HG02870 (cell line): ENCODE measurements at regions not wholly inside any gene's neighbourhood (a gene's known extent, or its start where the extent isn't known, plus 50 kb on each side); places are given as distances from the start of the nearest gene placed in this dataset.
"Not testable (repeated sequence)": the region's sequence is repeated elsewhere in the genome, so short reads cannot be mapped to it uniquely, and the experiment has no call there.

Source experiments
- ATAC-seq: cut with Tn5 transposase; IDR thresholded peaks from one replicate; pipeline ENCODE4 v1.9.1; 2021; ENCODE audit warnings: mild to moderate bottlenecking, moderate library complexity; ENCODE audit not compliant: unreplicated experiment

DNA sequence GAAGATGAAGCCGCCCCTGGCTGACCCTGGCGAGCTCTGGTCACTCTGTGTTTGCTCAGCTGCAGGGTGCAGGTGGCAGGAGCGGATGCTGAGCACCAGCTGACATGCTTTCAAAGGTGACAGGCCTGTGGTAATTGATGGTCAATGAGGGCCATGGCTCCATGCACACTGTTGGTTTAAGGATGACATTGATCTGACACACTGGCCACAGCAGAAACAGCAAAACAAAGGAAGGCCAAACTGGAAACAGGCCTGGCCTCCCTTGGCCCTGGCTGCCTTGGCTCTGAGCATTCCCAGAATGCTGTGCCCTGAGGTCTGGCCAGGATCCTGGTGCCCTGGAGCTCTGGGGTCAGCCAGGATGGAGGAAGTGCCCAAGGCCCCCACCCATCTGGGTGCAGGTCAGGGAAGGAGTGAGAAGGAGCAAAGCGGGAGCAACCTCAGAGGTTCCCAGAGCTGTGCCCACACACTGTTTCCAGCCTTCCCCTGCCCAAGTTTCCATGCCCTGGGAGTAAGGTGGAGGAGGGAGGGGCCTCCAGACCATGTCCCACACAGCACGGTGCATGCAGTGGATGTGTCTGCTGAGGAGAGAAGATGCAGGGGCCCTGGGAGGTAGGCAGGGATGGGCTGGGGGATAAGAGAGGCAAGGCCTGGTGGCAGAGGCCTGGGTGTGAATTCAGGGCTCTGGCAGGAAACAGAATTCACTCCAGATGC, 302.2 kb downstream of the RPS24 start:
- no peak for ATAC-seq

DNA sequence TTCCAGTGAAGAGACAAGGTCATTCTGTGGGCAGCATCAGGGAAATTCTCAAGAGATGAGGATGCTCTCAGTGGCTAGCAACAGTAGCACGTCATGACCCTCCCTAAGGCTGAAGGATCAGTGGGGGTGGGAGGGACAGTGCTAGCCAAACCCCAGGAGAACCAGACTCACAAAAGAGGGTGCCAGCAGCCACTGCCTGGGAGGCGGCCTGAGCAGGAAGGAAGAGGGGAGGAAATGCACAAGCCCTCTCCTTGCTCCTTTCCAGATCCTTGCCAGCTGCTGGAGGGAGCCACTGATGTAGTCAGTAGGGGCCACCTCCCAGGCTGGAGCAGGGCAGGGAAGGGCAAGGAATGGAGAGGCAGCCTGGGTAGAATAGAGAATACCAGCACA, 302.7 kb downstream of the RPS24 start:
- ATAC-seq: no peak

DNA sequence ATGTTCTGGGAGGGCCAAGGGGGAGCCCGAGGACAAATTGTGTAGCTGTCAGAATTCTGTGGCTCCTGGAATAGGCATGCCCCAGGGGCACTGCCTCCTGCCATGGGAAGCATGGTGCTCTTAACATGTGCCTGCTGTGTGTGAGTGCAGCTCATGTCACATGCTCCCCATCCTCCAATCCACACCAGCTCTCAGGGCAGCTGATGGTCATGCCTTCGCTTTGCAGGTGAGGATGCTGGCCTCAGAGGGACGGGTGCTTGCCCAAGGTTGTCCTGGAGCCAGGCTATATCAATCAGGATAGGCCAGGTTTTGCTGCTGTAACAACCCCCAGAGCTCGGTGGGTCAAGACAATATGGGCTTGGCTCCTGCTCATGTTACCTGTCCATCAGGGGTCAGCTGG, 303.4 kb downstream of the RPS24 start:
- no peak for ATAC-seq

DNA sequence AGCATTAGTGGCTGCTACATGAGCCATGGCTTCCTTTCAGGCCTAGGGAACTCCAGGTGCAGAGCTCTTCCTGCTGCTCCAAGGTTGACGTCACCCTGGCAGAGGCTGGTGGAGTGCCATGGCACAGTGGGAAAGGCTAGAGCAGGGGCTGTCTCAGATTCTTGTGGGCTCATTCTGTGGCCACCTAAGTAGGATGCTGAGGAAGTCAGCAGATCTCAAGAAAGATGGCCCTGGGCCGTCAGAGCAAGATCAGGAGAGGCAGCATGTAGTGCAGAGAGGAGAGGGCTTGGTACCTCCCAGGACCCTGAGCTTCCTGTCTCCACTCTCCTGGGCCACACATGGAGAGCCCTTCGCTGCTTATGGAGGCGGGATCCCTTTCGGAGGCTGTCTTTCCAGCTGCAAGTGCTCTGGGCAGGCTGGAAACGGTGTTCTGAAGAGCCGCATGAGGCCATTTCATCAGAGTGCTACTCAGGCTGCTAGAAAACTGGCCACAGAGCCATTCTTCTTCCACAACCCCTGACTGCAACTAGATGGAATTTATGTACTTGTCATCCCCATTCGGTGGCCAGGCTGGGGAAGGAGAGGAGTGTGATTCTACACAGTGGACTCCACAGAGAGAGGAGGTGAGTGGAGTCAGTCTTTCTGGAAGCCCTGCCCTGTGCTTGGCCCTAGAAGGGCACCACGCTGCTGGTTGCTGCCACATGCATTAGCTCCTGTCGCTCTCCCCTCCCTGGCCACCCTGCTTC, 304.2 kb downstream of the RPS24 start:
- no peak for ATAC-seq

DNA sequence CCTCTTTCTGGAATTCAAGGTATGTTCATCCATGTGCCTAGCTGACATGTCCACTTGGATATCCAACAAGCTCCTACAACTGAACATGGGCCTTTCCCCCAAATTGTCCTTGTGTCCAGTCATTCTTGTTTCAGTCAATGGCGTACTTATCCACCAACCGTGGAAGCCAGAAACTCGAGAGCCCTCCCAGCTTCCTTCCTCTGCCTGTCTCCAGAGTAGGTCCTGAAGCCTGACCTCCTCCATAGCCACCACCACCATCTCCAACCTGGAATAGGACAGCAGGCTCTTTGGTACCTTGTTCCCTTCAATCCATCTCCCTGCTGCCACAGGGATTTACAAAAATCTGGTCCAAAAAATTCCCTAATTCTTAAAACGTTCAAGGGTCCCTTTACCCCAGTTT, 305.1 kb downstream of the RPS24 start:
- no peak for ATAC-seq

DNA sequence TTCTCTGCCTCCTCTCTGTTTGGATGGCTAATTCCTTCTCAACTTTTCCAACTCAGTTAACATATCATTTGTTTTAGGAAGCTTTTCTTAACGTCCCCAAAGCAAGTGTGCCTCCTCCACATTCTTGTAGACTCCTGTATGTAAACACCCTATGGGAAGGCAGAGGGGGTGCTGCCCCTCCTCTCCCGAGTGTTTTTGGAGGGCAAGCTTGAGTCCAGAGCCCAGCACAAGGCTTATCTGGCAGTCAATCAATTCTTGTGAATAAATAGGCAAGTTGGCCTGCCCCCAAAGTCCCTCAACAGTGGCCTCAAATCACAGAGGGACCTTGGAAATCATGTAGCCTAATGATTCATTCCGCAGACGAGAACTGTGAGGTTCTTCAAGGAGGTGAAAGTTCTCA, 305.6 kb downstream of the RPS24 start:
- ATAC-seq: no peak

DNA sequence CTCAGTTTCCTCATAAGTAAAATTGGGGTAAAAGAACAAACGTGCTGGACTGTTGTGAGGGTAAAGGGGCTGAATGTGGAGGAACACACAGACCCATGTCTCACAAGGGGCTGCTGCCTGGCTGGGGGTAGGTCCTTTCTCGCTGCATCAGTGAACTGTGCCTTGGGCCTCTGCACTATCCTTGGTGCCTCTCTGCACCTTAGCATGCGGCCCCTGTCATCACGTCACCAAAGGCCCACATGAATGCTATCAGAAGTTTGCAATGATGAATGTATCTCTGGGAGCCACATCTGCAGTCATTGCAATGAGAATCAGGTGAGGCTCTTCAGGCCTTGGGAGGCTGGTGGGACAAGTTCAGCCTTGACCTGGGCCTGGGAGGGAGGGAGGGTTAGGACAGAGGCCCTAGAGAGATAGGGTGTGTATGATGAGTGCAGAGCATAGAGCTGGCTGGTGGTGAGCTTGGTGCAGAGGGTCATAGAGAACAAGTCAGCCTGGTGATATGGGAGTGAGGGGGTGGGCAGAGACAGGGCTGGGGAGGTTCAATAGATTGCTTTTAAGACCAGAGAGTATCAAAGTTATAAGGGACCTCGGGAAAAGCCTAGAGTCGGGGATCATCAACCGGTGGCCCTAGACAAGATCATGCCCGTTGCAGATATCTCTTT, 308.4 kb downstream of the RPS24 start:
- ATAC-seq: no peak

DNA sequence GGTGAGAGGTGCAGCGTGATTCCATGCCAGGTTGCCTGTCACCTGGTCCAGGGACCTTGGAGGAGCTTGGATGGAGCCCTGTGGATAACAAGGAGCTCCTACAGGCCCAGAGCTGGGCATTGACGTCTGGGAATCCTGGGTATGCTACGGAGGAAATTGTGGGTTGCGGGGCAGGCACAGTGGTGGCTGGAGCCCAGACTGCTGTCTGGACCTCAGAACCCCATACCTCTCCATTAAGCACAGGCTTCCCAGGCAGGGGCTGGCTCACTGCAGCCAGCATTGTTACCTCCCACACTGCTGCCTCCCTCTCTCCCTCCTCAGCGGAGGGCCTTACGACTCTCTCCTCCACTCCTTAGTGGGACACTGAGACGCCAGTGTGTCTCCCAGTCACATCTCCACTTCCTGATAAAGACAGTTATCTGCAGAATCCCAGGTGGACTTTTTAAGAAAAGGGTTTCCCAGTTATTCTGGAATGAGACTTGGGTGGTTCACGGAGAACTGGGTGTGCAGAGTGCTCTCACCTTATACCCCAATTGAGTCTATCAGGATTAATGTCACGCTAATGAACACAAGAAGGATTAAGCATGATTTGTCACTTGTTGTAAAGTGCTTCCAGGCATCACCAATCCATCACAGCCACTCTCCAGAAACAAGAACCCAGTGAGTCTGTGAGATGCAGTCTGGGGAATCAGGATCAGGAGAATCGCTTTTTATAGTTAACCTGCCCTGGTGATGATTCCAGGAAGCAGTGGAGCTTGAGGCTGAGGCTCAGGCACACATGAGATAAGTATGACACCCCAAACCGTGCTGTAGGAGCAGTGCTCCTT, 309.4 kb downstream of the RPS24 start:
- no peak for ATAC-seq

DNA sequence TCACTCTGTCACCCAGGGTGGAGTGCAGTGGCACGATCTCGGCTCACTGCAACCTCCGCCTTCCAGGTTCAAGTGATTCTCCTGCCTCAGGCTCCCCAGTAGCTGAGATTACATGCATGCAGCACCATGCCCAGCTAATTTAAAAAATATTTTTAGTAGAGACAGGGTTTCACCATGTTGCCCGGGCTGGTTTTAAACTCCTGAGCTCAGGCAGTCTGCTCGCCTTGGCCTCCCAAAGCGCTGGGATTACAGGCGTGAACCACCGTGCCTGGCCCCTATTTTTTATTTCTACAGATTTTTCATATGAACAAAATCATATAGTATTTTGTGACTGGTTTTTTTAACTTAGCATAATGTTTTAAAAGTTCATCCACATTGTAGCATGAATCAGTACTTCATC, 310.6 kb downstream of the RPS24 start:
- not testable (repeated sequence) for ATAC-seq

DNA sequence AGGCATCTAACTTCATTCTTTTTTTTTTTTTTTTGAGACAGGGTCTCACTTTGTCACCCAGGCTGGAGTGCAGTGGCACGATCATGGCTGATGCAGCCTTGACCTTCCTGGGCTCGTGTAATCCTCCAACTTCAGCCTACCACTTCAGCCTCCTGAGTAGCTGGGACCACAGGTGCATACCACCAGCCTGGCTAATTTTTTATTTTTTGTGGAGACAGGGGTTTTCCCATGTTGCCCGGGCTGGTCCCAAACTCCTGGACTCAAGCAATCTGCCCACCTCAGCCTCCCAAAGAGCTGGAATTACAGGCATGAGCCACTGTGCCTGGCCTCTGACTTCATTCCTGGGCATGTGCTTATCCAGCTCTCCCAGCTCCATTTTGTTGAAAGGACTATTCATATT, 311.9 kb downstream of the RPS24 start:
- ATAC-seq: not testable (repeated sequence)

DNA sequence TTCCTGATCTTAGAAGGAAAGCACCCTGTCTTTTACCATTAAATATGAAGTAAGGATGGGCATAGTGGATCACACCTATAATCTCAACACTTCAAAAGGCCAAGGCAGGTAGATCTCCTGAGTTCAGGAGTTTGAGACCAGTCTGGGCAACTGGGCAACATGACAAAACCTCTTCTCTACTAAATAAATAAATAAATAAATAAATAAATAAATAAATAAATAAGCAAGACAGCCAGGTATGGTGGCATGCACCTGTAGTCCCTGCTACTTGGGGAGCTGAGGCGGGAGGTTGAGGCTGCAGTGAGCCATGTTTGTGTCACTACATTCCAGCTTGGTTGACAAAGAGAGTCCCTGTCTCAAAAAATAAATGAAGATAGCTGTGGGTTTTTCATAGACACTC, 313.1 kb downstream of the RPS24 start:
- ATAC-seq: no peak

DNA sequence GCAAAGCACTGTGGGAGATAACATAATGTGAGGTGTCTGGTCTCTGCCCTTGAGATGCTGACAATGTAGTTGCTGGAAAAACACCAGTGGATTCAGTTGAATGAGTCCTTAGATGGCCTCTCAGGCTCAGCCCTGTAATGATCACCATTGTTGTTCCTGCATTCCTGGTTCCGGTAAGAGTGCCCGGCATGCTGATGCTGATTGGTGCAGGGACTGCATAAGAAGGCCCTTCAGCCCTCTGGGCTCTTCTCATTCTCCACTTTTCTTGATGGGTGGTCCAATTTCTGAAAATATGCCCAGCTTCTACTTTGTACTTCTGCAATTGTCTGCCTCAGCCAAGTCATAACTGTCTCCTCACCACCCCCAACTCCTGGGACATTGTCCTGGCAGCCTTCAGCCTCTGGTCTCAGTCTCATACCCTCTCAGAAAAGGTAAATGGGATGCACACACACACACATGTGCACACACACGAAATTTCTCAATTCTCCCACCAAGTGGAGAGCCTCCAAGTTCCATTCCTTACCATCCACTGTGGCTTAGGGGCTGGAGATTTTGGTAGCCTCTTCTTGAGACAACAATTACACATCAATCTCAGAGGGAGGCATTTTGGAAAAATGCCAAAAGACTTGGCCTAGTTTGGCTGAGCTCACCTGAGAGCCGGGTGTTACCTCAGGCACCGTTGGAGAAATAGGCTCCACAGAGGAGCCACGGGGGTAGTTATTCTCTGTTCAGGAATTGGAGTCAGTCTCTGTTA, 314.9 kb downstream of the RPS24 start:
- no peak for ATAC-seq

DNA sequence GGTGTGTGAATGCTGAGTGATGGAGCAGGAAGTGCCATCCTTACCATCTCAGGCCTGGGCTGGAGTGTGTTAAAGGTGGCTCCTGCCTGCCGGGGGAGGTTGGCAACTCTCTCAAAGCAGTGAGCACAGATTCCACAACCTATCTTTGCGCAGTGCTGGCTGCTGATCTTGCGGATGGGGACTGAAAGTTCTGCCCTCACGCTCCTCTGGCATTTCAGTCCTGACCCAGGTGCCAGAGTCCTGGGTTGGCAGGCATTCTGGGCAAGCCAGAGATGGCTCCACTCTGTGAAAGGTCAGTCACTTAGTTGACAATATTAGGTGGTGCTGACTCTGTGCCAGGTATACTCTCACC, 315.5 kb downstream of the RPS24 start:
- ATAC-seq: no peak

DNA sequence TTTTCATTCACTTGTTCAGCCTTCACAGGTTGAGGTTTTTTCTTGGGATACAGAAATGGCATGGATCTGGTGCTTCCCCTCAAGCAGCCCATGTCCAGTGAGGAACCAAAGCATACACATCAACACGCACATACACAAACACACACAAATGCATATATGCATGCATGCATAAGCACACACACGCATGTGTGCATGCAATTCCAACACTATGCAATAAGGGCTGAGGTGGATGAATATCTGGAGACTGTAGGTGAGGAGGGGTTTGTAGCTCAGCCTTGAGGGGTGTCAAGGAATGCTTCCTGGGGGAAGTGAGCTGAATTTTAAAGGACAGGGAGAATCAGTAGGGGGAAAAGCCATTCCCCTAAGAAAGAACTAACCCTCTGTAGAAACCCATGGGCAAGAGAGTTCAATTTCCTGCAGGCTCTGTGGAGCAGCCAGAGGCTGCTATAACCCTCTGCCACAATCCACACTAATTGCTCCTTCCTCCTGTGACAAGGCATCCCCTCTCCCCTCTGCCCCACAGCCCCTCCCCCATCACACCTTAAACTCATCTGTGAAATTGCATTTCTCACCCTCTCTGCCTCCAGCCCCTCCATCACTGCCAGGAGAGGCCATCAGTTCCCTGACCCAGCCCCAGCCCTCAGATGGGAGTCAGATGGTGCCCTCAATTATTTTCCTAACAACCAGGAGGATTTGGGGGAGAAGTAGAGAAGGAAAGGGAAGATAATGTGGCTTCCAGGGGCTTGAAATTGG, 316.4 kb downstream of the RPS24 start:
- ATAC-seq: no peak

DNA sequence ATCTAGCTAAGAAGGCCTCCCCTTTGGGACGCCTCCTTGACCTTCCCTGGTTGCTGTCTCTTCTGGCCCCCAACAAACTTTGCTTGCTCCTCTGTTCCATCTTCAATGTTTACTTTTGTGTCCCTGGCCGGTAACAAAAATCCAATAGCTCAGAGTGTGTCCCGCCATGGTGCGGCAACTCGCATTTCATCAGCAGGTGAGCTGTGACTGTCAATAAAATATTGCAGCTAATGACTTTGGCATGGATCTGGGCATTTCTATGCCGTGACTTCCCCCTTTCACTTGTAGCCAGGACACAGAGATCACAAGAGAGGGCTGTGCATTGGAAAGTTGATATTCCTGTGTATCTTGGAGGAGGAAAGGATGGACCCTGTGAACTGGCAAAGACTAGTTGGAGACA, 317.6 kb downstream of the RPS24 start:
- ATAC-seq: no peak

DNA sequence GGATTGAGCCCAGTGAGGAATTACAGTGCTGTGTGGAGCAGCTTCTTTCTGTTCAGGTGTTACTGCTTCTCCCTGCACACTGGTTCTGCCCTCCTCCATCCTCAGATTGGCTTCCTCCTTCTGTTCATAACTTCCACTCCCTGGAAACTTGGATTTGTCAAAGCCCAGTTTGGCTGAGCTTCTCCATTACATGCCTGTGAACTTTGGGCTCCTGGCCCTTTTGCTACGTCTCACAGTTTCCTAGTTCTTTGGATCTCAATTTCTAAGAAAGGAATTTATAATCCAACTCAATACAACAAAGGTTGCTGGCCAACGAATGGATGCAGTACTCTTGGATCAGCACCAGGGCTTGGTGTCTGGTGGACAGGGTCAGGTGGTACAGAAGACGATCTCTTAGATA, 318.1 kb downstream of the RPS24 start:
- no peak for ATAC-seq

DNA sequence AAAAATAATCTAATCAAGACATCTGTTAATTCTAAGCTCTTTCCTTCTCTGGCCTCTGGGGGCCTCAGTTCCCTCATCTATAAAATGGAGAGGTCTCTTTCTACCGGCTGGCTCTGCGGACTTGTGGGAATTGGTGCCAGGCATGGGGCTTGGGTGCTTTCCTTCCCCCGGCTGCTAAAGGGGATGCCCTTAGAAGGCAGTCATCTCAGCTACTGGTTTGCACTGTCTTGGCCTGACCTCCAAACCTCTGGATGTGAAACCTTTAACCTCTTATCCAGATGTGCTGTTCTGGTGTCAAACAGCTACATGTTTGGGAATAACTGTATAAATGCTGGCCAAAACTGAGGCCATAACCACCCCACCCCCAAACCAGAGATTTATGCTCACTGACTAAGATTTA, 320.0 kb downstream of the RPS24 start:
- ATAC-seq: no peak

DNA sequence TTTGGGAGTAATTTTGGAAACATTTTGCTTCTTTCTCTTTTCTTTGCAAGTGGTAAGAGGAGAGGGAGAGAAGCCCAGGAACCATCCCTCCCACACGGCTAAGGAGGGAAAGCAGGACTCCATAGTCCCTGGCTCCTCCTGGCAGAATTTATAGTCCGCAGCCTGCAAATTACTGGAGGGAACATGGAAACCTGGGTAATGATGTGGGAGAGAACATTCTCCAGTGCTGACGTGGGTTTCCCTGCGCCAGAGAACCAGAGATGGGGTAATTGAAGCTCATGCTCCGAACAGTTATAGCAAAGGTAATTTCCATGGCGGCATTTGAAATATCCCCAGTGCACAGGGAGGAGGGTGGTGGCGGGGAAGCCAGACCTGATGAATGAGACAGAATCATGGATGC, 320.4 kb downstream of the RPS24 start:
- ATAC-seq: no peak

DNA sequence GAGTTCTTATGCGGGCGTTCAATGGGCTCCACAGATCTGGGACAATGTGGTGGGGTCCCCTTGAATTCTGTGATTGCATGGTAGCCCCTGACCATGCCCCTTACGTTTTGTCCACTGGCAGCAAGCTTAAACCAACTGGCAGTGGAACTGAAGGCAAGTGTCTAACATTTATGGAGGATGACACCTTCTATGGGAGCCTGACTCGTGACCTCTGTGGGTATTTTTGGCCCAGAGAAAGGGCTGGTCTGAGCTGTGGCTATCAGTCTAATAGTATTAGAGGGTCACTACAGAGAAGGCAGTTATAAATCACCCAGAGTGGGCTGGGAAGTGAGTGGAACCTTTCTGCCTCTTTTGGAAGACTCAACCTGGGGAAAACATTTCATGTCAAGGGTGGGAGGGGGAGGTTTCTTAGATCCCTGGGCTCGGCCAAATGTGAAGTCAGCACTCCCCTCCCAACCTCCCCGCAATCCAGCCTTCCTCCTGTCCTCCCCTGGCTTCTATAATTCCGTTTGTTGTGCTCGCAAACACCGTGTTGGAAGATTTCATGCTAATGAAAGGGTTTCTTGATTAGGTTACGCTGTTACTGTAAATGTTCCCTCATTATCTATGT, 322.7 kb downstream of the RPS24 start:
- ATAC-seq: no peak
